Peyer's patch (tissue), 4 donors: ENCODE measurements at regions not wholly inside any gene's neighbourhood (a gene's known extent, or its start where the extent isn't known, plus 50 kb on each side); places are given as distances from the start of the nearest gene placed in this dataset.

Source experiments
- DNase-seq, 3 donors: peaks; one replicate each; pipeline ENCODE4 v3.0.0-alpha.2; 2017 to 2019
- H3K27ac ChIP-seq, 4 donors: fragments of 200-600 bp; sonication (generic); one replicate each; pipeline ENCODE4 v1.5.1; 2016 to 2019
- H3K27me3 ChIP-seq, 2 donors: fragments of 200-600 bp; sonication (generic); one replicate each; pipeline ENCODE4 v1.5.1; 2019
- H3K36me3 ChIP-seq, 3 donors: fragments of 200-600 bp; sonication (generic); one replicate each; pipeline ENCODE4 v1.5.1; 2016 to 2019
- H3K4me1 ChIP-seq, 4 donors: fragments of 200-600 bp; sonication (generic); one replicate each; pipeline ENCODE4 v1.5.1; 2016 to 2019
- H3K4me3 ChIP-seq, 4 donors: fragments of 200-600 bp; sonication (generic); 1 replicate in 3 of 4; 2 replicates in 1 of 4; pipeline ENCODE4 v1.5.1; 2016 to 2019; ENCODE audit warnings: mild to moderate bottlenecking in 1 of 4
- H3K9me3 ChIP-seq, 4 donors: fragments of 200-600 bp; sonication (generic); one replicate each; pipeline ENCODE4 v1.5.1; 2016 to 2019; ENCODE audit warnings: mild to moderate bottlenecking in 1 of 4
- POLR2A ChIP-seq, 2 donors: fragments of 450-650 bp; IDR thresholded peaks; one replicate each; pipeline ENCODE4 v1.5.1; 2017; ENCODE audit warnings: antibody characterized with exemption in 2 of 2, mild to moderate bottlenecking in 2 of 2, moderate library complexity in 2 of 2
- TF ChIP-seq, protein P1 (sequence below), 6 experiments: fragments of 450-650 bp in 4 of 6; fragments of 200-600 bp in 2 of 6; sonication (generic) in 1 of 6; IDR thresholded peaks; one replicate each; pipeline ENCODE4 v1.5.1; 2017 to 2019; ENCODE audit warnings: antibody characterized with exemption in 6 of 6, mild to moderate bottlenecking in 3 of 6, moderate library complexity in 1 of 6

DNA sequence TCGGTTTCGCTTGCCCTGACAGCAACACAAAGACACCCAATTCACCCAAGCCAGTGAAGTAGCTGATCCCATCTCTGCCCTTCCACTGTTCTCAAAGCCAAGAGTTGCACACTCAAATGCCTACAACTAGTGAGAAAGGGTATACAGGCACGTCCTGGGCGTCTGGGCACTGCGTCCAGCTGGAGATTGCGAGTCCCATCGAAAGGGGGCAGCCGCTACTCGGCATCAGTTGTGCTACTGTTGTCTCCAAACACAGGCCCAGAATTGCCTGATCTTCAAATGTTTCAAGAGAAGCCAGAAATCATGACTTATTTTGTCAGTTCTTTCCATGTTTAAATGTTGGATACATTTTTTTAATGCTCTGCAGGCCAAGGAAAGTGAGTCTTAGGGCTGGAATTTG, 487.8 kb downstream of the BCOR start:
- no peaks in the 10 kb centered on the region for H3K27me3 ChIP-seq
- no peak overlapping the region for H3K4me3 ChIP-seq
- no peak for TF ChIP-seq POLR2A (IDR thresholded peaks at IDR 0.05)
- TF ChIP-seq, protein P1, sequence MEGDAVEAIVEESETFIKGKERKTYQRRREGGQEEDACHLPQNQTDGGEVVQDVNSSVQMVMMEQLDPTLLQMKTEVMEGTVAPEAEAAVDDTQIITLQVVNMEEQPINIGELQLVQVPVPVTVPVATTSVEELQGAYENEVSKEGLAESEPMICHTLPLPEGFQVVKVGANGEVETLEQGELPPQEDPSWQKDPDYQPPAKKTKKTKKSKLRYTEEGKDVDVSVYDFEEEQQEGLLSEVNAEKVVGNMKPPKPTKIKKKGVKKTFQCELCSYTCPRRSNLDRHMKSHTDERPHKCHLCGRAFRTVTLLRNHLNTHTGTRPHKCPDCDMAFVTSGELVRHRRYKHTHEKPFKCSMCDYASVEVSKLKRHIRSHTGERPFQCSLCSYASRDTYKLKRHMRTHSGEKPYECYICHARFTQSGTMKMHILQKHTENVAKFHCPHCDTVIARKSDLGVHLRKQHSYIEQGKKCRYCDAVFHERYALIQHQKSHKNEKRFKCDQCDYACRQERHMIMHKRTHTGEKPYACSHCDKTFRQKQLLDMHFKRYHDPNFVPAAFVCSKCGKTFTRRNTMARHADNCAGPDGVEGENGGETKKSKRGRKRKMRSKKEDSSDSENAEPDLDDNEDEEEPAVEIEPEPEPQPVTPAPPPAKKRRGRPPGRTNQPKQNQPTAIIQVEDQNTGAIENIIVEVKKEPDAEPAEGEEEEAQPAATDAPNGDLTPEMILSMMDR (IDR thresholded peaks at IDR 0.05) = no peak
- no peak for DNase-seq
- H3K9me3 ChIP-seq = no peaks in the 10 kb centered on the region
- H3K36me3 ChIP-seq = no peaks in the 10 kb centered on the region
- H3K4me1 ChIP-seq = no peaks in the 10 kb centered on the region
- no peak overlapping the region for H3K27ac ChIP-seq

DNA sequence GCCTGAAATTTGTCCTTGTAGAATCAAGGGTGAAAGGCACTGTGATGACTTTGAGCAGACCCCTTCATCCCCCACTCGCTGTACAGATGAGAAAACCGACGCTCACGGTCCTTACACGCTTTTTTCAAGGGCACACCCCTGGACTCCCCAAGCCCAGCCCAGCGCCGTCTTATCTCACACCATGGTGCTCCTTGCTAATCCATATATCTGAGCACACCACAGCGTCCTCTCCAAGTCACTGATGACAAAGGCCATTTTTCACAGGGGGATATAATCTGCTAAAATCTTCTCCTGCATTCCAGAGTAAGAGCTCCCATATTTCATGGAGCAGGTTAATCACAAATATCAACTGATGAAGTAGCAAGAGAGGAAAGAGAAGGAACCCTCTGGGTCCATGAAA, 486.3 kb downstream of the BCOR start:
- Histone ChIP-seq H3K36me3 (no peaks in the 10 kb centered on the region), H3K27me3 (no peaks in the 10 kb centered on the region), H3K27ac (no peak overlapping the region), H3K4me3 (no peak overlapping the region), H3K4me1 (no peaks in the 10 kb centered on the region), H3K9me3 (no peaks in the 10 kb centered on the region)
- TF ChIP-seq POLR2A (IDR thresholded peaks at IDR 0.05) = no peak
- TF ChIP-seq, protein P1 (IDR thresholded peaks at IDR 0.05) = no peak
- no peak for DNase-seq

DNA sequence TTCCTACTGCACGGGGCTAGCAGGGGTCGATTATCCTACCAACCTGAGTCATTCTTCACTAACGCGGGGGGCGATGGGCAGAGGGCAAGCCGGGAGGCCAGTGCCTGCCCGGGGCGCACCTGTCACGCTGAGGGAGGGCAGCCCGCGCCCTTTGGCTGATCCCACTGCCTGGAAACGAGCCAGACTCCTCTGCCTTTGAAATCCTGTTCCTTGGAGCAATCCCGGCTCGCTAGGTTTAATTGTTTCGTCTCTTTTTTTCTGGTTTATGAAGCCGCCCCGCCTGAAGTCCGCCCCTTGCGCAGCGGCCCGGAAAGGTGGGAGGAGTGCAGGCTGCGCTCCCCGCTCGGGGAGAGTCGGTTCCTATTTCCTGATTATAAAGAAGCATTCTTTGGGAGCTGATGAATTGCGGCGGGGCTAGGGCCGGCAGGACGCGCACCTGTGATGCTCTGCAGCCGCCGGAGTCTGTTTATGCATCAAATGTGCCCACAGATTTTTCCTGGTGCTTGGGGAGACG, 484.2 kb downstream of the BCOR start:
- no peaks in the 10 kb centered on the region for H3K27me3 ChIP-seq
- no peaks in the 10 kb centered on the region for H3K36me3 ChIP-seq
- peak in 2 of 3 donors; percentile 49 to 58 for DNase-seq
- H3K4me3 ChIP-seq = peak overlapping the region in 3 of 4 donors; percentile 24 to 33 (median 27)
- no peaks in the 10 kb centered on the region for H3K4me1 ChIP-seq
- no peaks in the 10 kb centered on the region for H3K9me3 ChIP-seq
- no peak overlapping the region for H3K27ac ChIP-seq
- TF ChIP-seq POLR2A (IDR thresholded peaks at IDR 0.05) = no peak
- TF ChIP-seq, protein P1 (IDR thresholded peaks at IDR 0.05) = no peak

DNA sequence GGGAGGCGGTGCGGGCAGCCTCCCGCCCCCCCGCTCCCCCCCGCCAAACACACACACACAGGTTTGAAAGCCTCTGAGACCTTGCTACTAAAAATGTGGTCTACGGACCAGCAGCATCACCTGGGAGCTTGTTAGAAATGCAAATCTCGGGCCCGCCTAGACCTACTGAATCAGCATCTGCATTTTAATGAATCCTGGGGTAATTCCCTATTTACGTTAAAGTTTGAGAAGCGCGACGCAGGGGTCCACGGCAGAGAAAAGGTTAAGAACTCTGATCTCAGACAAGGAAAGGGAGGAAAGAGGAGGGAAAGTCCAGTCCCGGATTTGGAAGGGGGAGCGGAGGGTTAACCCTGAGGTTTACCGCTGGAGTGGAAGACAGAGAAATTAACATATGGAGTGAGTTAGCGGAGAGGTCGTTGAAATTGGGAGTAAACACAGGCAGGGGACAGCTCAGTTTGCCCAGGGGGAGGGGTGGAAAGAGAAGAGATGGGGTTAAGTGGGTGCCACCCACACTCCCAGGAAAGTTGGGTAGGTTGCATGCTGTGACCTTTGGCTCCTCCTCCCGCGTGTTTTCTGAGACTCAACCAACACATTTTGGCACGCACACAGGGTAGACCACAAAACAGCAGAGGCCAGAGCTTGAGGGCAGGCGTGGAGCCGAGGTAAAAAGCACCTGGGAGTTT, 483.6 kb downstream of the BCOR start:
- Histone ChIP-seq H3K9me3 (no peaks in the 10 kb centered on the region), H3K27me3 (no peaks in the 10 kb centered on the region), H3K36me3 (no peaks in the 10 kb centered on the region), H3K4me3 (peak overlapping the region in 3 of 4 donors; percentile 24 to 33 (median 27)), H3K4me1 (no peaks in the 10 kb centered on the region), H3K27ac (no peak overlapping the region)
- no peak for DNase-seq
- TF ChIP-seq, protein P1 (IDR thresholded peaks at IDR 0.05) = no peak
- TF ChIP-seq POLR2A (IDR thresholded peaks at IDR 0.05) = no peak

DNA sequence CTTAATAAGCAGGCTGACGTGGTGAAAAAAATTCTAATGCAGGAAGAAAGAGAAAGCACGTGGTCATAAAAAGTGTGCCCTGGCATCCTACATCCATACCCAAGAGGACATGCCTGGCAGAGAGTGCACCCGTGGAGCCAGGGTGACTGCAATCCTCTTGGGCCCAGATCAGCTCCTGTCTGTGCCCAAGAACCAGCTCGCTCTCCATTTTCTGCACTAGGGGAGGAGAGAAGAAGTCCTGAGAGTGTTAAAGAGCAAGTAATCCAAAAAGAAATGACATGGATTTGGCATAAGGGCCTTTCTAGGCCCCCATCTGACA, 483.1 kb downstream of the BCOR start:
- H3K36me3 ChIP-seq = no peaks in the 10 kb centered on the region

More for the DNA sequence above, 483.1 kb downstream of the BCOR start:
- Histone ChIP-seq H3K27me3 (no peaks in the 10 kb centered on the region), H3K4me3 (no peak overlapping the region), H3K27ac (no peak overlapping the region), H3K9me3 (no peaks in the 10 kb centered on the region), H3K4me1 (no peaks in the 10 kb centered on the region)
- no peak for TF ChIP-seq POLR2A (IDR thresholded peaks at IDR 0.05)
- TF ChIP-seq, protein P1 (IDR thresholded peaks at IDR 0.05) = no peak
- DNase-seq = no peak
